Hematopoietic multipotent progenitor cell treated with erythropoietin and hydrocortisone succinate and interleukin-3 and kit ligand, for 8 days (in vitro differentiated cells): ENCODE measurements at regions not wholly inside any gene's neighbourhood (a gene's known extent, or its start where the extent isn't known, plus 50 kb on each side); places are given as distances from the start of the nearest gene placed in this dataset.
A peak's percentile ranks its signal among the peaks of the same experiment; 100 is the strongest.

Source experiments
- DNase-seq: peaks from one replicate; pipeline ENCODE4 v3.0.0-alpha.2; 2015

GRCh38 chr5:125302577-125302976 is 556.1 kb upstream of the ZNF608 start:
- no peak for DNase-seq

DNA sequence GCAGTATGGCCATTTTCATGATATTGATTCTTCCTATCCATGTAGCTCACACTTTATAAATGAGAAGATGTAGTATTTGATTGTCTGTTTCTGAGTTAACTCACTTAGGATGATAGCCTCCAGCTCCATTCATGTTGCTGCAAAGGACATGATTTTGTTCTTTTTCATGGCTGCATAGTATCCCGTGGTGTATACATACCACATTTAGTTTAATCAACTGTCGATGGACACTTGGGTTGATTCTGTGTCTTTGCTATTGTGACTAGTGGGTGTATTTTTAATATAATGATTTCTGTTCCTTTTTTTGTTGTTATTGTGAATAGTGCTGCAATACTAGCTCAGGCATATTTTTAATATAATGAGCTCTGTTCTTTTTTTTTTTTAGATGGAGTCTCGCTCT is 560.3 kb upstream of the ZNF608 start:
- no peak for DNase-seq

- no peak for DNase-seq
Measured at GRCh38 chr5:125310749-125311148, 564.3 kb upstream of the ZNF608 start.

GRCh38 chr5:125311743-125312142 is 565.3 kb upstream of the ZNF608 start:
- no peak for DNase-seq

DNA sequence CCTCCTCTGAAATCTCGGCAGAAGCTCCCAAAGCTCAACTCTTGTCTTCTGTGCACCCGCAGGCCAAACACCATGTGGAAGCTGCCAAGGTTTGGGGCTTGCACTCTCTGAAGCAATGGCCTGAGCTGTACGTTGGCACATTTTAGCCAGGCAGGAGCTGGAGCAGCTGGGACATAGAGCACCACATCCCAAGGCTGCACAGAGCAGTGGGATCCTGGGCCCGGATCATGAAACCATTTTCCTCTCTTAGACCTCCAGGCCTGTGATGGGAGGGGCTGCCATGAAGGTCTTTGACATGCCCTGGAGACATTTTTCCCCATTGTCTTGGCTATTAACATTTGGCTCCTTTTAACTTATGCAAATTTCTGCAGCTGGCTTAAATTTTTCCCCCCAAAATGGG is 567.1 kb upstream of the ZNF608 start:
- no peak for DNase-seq

DNA sequence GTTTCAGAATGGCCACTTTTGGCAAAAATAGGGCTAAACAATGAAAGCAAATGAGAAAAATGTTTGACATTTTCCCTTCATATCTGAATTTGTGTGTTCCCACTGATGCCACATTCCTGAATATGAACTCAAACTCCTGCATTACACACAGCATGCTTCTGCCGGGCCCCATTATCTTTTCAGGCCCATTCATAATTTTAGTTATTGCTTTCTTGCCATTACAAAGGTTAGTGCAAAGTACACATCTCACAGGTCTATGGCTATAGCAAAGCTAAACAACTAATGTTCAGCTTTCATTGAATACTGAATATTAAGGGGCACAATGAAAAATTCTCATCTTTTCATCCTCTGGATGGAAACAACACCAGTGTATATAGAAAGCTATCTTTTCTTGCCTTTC is 568.9 kb upstream of the ZNF608 start:
- DNase-seq = no peak

DNA sequence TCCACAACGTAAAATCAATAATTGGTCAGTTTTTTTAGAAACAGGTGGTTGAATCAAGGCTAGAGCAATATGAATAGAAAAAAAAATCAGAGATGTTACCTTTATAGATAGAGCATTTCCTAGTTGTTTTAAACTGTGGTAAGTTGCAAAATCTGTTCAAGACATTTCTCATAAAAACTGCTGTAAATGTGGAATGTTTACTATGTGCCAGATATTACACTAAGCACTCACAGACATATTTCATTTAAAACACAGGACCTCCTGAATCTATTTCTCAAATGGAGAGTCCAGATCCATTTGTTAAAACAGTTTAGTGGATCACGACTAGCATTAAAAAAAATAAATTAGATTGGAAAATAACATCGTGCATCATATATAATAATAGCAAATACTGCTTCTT is 570.0 kb upstream of the ZNF608 start:
- DNase-seq = no peak

- DNase-seq = no peak
Measured at GRCh38 chr5:125316915-125317535, 570.6 kb upstream of the ZNF608 start.

DNA sequence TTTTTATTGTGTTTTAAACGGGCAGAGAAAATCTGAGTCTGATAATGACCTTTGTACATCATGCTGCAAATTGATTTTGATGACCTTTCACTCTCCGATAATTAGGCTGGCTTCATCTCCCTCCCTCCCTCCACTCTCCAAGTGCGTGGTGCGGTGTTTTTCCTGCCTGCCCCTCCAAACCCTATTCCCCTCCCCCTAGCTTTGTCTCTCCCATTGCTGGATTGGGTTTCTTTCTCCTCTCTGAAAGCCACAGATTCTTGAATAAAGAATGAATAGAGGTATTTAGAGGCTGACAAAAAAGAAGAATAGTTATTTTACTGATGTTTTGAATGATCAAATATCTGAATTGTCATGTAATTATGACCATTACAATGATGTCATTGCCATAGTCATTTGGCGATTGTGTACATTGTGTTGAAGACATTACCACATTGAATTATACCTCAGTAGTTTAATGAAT is 571.1 kb upstream of the ZNF608 start:
- DNase-seq = no peak

GRCh38 chr5:125321654-125322053 is 575.2 kb upstream of the ZNF608 start:
- DNase-seq = no peak

GRCh38 chr5:125323613-125324012 is 577.2 kb upstream of the ZNF608 start:
- no peak for DNase-seq

DNA sequence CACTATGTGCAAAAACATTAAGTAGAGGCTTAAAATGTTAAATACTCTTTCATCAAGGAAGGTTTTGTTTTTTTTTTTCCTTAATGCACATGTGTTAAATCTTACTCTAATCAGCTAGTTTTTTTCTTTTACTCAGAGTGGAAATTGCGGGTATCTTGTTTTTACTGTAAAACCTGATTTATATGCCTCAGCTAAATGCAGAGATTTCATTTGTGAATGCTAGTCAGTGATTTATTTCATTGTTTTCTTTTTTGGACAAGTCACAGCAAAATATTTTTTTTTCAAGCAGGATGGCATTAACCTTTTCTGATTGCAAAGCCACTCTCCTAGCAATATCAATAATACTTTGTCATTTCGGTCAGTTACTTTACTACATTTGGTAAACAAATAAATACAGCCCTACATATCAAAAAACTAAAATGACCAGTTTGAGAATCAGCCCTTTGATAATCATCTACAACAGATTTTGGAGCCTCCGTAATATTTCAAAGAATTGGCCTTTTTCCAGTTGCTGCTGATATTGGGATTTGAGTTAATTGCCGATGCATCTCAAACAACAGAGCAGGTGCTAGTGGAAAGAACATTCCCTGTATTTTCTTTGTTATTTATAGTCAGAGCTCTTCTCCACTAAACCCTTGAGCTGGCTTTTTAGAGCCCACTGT is 579.2 kb upstream of the ZNF608 start:
- no peak for DNase-seq

GRCh38 chr5:125326150-125326510 is 579.7 kb upstream of the ZNF608 start:
- DNase-seq = peak; percentile 3

DNA sequence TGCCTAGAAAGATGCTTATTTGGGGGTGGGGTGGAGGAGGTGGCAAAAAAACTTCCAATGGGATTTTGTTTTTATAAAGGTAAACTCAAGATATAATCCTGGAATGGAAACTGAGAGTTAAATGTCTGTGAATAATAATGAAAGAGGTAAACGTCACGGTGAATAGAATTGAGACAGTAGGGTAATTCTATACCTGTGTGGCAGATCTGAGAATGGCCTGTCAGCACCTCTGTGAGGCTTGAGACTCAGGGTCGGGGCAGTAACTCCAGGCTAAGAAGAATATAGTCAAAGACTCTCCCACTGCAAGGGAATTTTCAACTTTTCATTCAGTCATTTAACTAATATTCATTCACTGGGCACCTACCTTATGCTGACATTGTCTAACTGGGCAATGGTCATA is 581.2 kb upstream of the ZNF608 start:
- no peak for DNase-seq

GRCh38 chr5:125331987-125332598 is 585.7 kb upstream of the ZNF608 start:
- DNase-seq = no peak

GRCh38 chr5:125333416-125333815 is 587.0 kb upstream of the ZNF608 start:
- no peak for DNase-seq

DNA sequence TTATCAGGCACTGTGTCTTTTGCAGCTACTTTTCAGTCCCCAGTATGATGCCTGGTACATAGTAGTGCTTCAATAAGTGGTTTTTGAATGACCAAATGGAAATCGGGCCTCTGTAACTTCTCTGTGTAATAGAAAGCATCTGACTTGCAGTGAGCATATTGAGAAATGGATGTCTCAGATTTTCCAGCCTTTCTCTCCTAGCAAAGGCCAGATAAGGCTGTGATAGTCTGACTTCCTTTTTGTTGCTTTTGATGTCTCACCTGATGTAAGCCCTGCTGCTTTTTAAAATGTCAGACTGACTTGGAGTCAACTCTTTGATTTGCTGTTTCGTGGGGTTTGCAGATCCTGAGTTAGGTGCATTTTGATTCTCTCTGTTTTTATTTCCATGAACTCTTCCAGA is 590.0 kb upstream of the ZNF608 start:
- no peak for DNase-seq

- DNase-seq = no peak
Measured at GRCh38 chr5:125337294-125337693, 590.9 kb upstream of the ZNF608 start.

GRCh38 chr5:125338440-125339174 is 592.2 kb upstream of the ZNF608 start:
- no peak for DNase-seq

DNA sequence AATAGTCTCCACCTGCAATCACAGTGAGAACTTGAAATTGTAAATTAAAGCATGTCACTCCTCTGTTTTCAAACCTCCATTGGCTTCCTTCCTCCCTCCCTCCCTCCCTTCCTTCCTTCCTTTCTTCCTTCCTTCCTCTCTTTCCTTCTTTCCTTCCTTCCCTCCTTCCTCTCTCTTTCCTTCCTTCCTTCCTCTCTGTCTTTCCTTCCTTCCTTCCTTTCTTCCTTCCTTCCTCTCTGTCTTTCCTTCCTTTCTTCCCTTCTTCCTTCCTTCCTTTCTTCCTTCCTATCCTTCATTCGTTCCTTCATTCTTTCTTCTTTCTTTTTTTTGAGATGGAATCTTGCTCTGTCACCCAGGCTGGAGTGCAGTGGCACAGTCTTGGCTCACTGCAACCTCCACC is 595.0 kb upstream of the ZNF608 start:
- no peak for DNase-seq

- no peak for DNase-seq
Measured at GRCh38 chr5:125343015-125343414, 596.6 kb upstream of the ZNF608 start.

DNA sequence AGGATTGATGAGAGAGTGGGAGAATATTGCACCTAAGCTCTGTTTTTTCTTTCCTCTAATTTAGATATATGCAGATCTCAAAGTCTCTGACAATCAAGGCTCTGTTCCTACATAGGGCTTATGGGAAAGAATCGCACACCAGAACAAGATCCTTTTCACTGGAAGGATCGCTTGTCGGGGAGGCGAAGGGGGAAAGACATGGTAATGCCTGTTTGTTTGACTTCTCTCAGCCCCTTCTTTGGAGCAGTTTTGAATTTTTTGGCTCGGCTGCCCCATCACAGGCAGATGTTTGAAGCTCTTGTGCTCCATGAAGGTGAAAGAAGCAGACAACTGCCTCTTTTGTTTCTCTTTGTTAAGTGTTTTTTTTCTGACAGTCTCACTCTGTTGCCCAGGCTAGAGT is 599.9 kb upstream of the ZNF608 start:
- DNase-seq = no peak

DNA sequence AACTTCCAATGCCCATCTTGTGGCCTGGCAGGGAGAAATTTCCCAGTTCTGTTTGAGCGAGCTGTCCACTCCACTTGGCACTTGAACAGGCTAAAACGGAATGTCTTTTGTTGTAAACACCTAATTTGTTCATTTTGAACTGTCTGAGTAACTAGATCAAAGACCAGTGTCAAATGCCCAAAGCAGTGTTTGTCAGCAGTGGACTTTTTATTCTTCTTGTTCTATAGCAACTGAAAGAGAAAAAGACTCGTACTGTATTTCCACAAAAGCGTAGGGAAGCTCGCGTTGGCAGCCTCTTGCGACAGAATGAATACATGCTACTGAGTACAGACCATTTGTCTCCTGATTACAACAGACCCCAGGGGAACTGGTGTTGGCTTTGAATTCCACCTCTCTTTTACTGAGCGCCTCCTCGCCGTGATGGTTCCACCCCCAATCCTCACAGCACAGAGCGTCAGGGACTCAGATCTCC is 601.8 kb upstream of the ZNF608 start:
- DNase-seq = no peak
